ENCODE measurements at regions not wholly inside any gene's neighbourhood (a gene's known extent, or its start where the extent isn't known, plus 50 kb on each side); places are given as distances from the start of the nearest gene placed in this dataset.

GRCh38 chr3:148230473-148230872, 467.2 kb upstream of the AGTR1 start:
- Histone ChIP-seq H3K4me3 (ENCODE audit: extremely low read depth, insufficient read depth, low read length, poor library complexity, severe bottlenecking) (no peak overlapping the region), H3K27ac (ENCODE audit: low read depth, low read length, severe bottlenecking) (no peak overlapping the region), H3K4me1 (ENCODE audit: control insufficient read depth, insufficient read depth, low read length, poor library complexity, severe bottlenecking) (peaks cover 16% of the 10 kb centered on the region), H3K36me3 (ENCODE audit: control insufficient read depth, insufficient read depth, low read length) (no peaks in the 10 kb centered on the region), H3K9me3 (ENCODE audit: control insufficient read depth, low read length) (no peaks in the 10 kb centered on the region)
- WGBS, 2 experiments (ENCODE audit: insufficient coverage in 2 of 2), result 80 to 100% methylated on average over 1 of the region's 2 CpGs

- Histone ChIP-seq H3K36me3 (ENCODE audit: control insufficient read depth, insufficient read depth, low read length) (no peaks in the 10 kb centered on the region), H3K9me3 (ENCODE audit: control insufficient read depth, low read length) (no peaks in the 10 kb centered on the region), H3K4me1 (ENCODE audit: control insufficient read depth, insufficient read depth, low read length, poor library complexity, severe bottlenecking) (peaks cover 16% of the 10 kb centered on the region), H3K27ac (ENCODE audit: low read depth, low read length, severe bottlenecking) (no peak overlapping the region), H3K4me3 (ENCODE audit: extremely low read depth, insufficient read depth, low read length, poor library complexity, severe bottlenecking) (no peak overlapping the region)
- 88 to 100% methylated on average over 2 of the region's 3 CpGs for WGBS, 2 experiments (ENCODE audit: insufficient coverage in 2 of 2)
Measured at GRCh38 chr3:148232389-148232788, 465.3 kb upstream of the AGTR1 start.

GRCh38 chr3:148233403-148233802, 464.3 kb upstream of the AGTR1 start:
- no peak overlapping the region for H3K27ac ChIP-seq (ENCODE audit: low read depth, low read length, severe bottlenecking)
- no peaks in the 10 kb centered on the region for H3K9me3 ChIP-seq (ENCODE audit: control insufficient read depth, low read length)
- peaks cover 9% of the 10 kb centered on the region for H3K4me1 ChIP-seq (ENCODE audit: control insufficient read depth, insufficient read depth, low read length, poor library complexity, severe bottlenecking)
- WGBS, 2 experiments (ENCODE audit: insufficient coverage in 2 of 2), result 100% methylated on average over 1 of the region's 1 CpG; no CpG with 5 or more reads in 1 of the 2 experiments
- H3K36me3 ChIP-seq (ENCODE audit: control insufficient read depth, insufficient read depth, low read length), result no peaks in the 10 kb centered on the region
- H3K4me3 ChIP-seq (ENCODE audit: extremely low read depth, insufficient read depth, low read length, poor library complexity, severe bottlenecking), result no peak overlapping the region

GRCh38 chr3:148234536-148234935, 463.2 kb upstream of the AGTR1 start:
- no peak overlapping the region for H3K4me3 ChIP-seq (ENCODE audit: extremely low read depth, insufficient read depth, low read length, poor library complexity, severe bottlenecking)
- H3K9me3 ChIP-seq (ENCODE audit: control insufficient read depth, low read length), result no peaks in the 10 kb centered on the region
- no peak overlapping the region for H3K27ac ChIP-seq (ENCODE audit: low read depth, low read length, severe bottlenecking)
- no peaks in the 10 kb centered on the region for H3K36me3 ChIP-seq (ENCODE audit: control insufficient read depth, insufficient read depth, low read length)
- H3K4me1 ChIP-seq (ENCODE audit: control insufficient read depth, insufficient read depth, low read length, poor library complexity, severe bottlenecking), result peaks cover 9% of the 10 kb centered on the region
- no CpG with 5 or more reads among the region's 1 CpG for WGBS, 2 experiments (ENCODE audit: insufficient coverage in 2 of 2)

- Histone ChIP-seq H3K36me3 (ENCODE audit: control insufficient read depth, insufficient read depth, low read length) (no peaks in the 10 kb centered on the region), H3K27ac (ENCODE audit: low read depth, low read length, severe bottlenecking) (no peak overlapping the region), H3K4me3 (ENCODE audit: extremely low read depth, insufficient read depth, low read length, poor library complexity, severe bottlenecking) (no peak overlapping the region), H3K4me1 (ENCODE audit: control insufficient read depth, insufficient read depth, low read length, poor library complexity, severe bottlenecking) (peaks cover 9% of the 10 kb centered on the region), H3K9me3 (ENCODE audit: control insufficient read depth, low read length) (no peaks in the 10 kb centered on the region)
- 69 to 100% methylated on average over 2 of the region's 3 CpGs for WGBS, 2 experiments (ENCODE audit: insufficient coverage in 2 of 2)
Measured at GRCh38 chr3:148235566-148235965, 462.1 kb upstream of the AGTR1 start.

- 83% methylated on average over 1 of the region's 1 CpG; no CpG with 5 or more reads in 1 of the 2 experiments for WGBS, 2 experiments (ENCODE audit: insufficient coverage in 2 of 2)
- H3K4me1 ChIP-seq (ENCODE audit: control insufficient read depth, insufficient read depth, low read length, poor library complexity, severe bottlenecking), result peaks cover 4% of the 10 kb centered on the region
- no peaks in the 10 kb centered on the region for H3K9me3 ChIP-seq (ENCODE audit: control insufficient read depth, low read length)
- no peak overlapping the region for H3K27ac ChIP-seq (ENCODE audit: low read depth, low read length, severe bottlenecking)
- H3K4me3 ChIP-seq (ENCODE audit: extremely low read depth, insufficient read depth, low read length, poor library complexity, severe bottlenecking), result no peak overlapping the region
- no peaks in the 10 kb centered on the region for H3K36me3 ChIP-seq (ENCODE audit: control insufficient read depth, insufficient read depth, low read length)
Measured at GRCh38 chr3:148238421-148238821, 459.3 kb upstream of the AGTR1 start.

GRCh38 chr3:148240351-148240750, 457.4 kb upstream of the AGTR1 start:
- H3K9me3 ChIP-seq (ENCODE audit: control insufficient read depth, low read length), result no peaks in the 10 kb centered on the region
- H3K27ac ChIP-seq (ENCODE audit: low read depth, low read length, severe bottlenecking), result no peak overlapping the region
- no peak overlapping the region for H3K4me3 ChIP-seq (ENCODE audit: extremely low read depth, insufficient read depth, low read length, poor library complexity, severe bottlenecking)
- H3K36me3 ChIP-seq (ENCODE audit: control insufficient read depth, insufficient read depth, low read length), result no peaks in the 10 kb centered on the region
- WGBS, 2 experiments (ENCODE audit: insufficient coverage in 2 of 2), result 71% methylated on average over 1 of the region's 3 CpGs; no CpG with 5 or more reads in 1 of the 2 experiments
- no peaks in the 10 kb centered on the region for H3K4me1 ChIP-seq (ENCODE audit: control insufficient read depth, insufficient read depth, low read length, poor library complexity, severe bottlenecking)

- 83 to 100% methylated on average over 1 of the region's 1 CpG for WGBS, 2 experiments (ENCODE audit: insufficient coverage in 2 of 2)
Measured at GRCh38 chr3:148243609-148244008, 454.1 kb upstream of the AGTR1 start.

GRCh38 chr3:148246291-148246923, 451.3 kb upstream of the AGTR1 start:
- WGBS, 2 experiments (ENCODE audit: insufficient coverage in 2 of 2), result 50 to 100% methylated on average over 1 of the region's 3 CpGs
- Histone ChIP-seq H3K27ac (ENCODE audit: low read depth, low read length, severe bottlenecking) (no peak overlapping the region), H3K9me3 (ENCODE audit: control insufficient read depth, low read length) (no peaks in the 10 kb centered on the region), H3K36me3 (ENCODE audit: control insufficient read depth, insufficient read depth, low read length) (no peaks in the 10 kb centered on the region), H3K4me3 (ENCODE audit: extremely low read depth, insufficient read depth, low read length, poor library complexity, severe bottlenecking) (no peak overlapping the region), H3K4me1 (ENCODE audit: control insufficient read depth, insufficient read depth, low read length, poor library complexity, severe bottlenecking) (no peaks in the 10 kb centered on the region)

More at GRCh38 chr3:148243609-148244008, 454.1 kb upstream of the AGTR1 start:
- no peaks in the 10 kb centered on the region for H3K36me3 ChIP-seq (ENCODE audit: control insufficient read depth, insufficient read depth, low read length)
- H3K4me3 ChIP-seq (ENCODE audit: extremely low read depth, insufficient read depth, low read length, poor library complexity, severe bottlenecking), result no peak overlapping the region
- H3K27ac ChIP-seq (ENCODE audit: low read depth, low read length, severe bottlenecking), result no peak overlapping the region
- no peaks in the 10 kb centered on the region for H3K9me3 ChIP-seq (ENCODE audit: control insufficient read depth, low read length)
- H3K4me1 ChIP-seq (ENCODE audit: control insufficient read depth, insufficient read depth, low read length, poor library complexity, severe bottlenecking), result no peaks in the 10 kb centered on the region

- H3K27ac ChIP-seq (ENCODE audit: low read depth, low read length, severe bottlenecking), result no peak overlapping the region
- 86% methylated on average over 1 of the region's 2 CpGs for WGBS, 2 experiments (ENCODE audit: insufficient coverage in 2 of 2)
- H3K36me3 ChIP-seq (ENCODE audit: control insufficient read depth, insufficient read depth, low read length), result no peaks in the 10 kb centered on the region
- H3K4me3 ChIP-seq (ENCODE audit: extremely low read depth, insufficient read depth, low read length, poor library complexity, severe bottlenecking), result no peak overlapping the region
- H3K9me3 ChIP-seq (ENCODE audit: control insufficient read depth, low read length), result peaks cover 6% of the 10 kb centered on the region
- H3K4me1 ChIP-seq (ENCODE audit: control insufficient read depth, insufficient read depth, low read length, poor library complexity, severe bottlenecking), result no peaks in the 10 kb centered on the region
Measured at GRCh38 chr3:148253713-148254112, 444.0 kb upstream of the AGTR1 start.

GRCh38 chr3:148254402-148254801, 443.3 kb upstream of the AGTR1 start:
- H3K4me1 ChIP-seq (ENCODE audit: control insufficient read depth, insufficient read depth, low read length, poor library complexity, severe bottlenecking), result no peaks in the 10 kb centered on the region
- H3K27ac ChIP-seq (ENCODE audit: low read depth, low read length, severe bottlenecking), result no peak overlapping the region
- no peak overlapping the region for H3K4me3 ChIP-seq (ENCODE audit: extremely low read depth, insufficient read depth, low read length, poor library complexity, severe bottlenecking)
- WGBS, 2 experiments (ENCODE audit: insufficient coverage in 2 of 2), result 75 to 94% methylated on average over 2 of the region's 2 CpGs
- peaks cover 10% of the 10 kb centered on the region for H3K9me3 ChIP-seq (ENCODE audit: control insufficient read depth, low read length)
- no peaks in the 10 kb centered on the region for H3K36me3 ChIP-seq (ENCODE audit: control insufficient read depth, insufficient read depth, low read length)

Data from mesodermal cell (in vitro differentiated cells).